HEK293 (cell line): ENCODE measurements at regions not wholly inside any gene's neighbourhood (a gene's known extent, or its start where the extent isn't known, plus 50 kb on each side); places are given as distances from the start of the nearest gene placed in this dataset.

Experiments
- KLF9 ChIP-seq: fragments of 450-650 bp; formaldehyde crosslinking; IDR thresholded peaks from 2 replicates; pipeline ENCODE4 v1.5.1; 2016; ENCODE audit warnings: missing biosample characterization, missing genetic modification characterization, low read depth
- SCRT1 ChIP-seq: fragments of 450-650 bp; formaldehyde crosslinking; IDR thresholded peaks from 2 replicates; pipeline ENCODE4 v1.5.1; 2016; ENCODE audit warnings: missing biosample characterization, missing genetic modification characterization, borderline replicate concordance
- WT1 ChIP-seq: fragments of 450-650 bp; formaldehyde crosslinking; IDR thresholded peaks from 2 replicates; pipeline ENCODE4 v1.5.1; 2016; ENCODE audit warnings: missing biosample characterization, missing genetic modification characterization
- YY1 ChIP-seq: fragments of 450-650 bp; formaldehyde crosslinking; IDR thresholded peaks from 2 replicates; pipeline ENCODE4 v1.5.1; 2018; ENCODE audit warnings: missing biosample characterization, missing genetic modification characterization
- ZFP41 ChIP-seq: fragments of 450-650 bp; formaldehyde crosslinking; IDR thresholded peaks from 2 replicates; pipeline ENCODE4 v1.5.1; 2016; ENCODE audit warnings: missing biosample characterization, missing genetic modification characterization, borderline replicate concordance
- ZNF146 ChIP-seq: fragments of 450-650 bp; formaldehyde crosslinking; IDR thresholded peaks from 2 replicates; pipeline ENCODE4 v1.5.1; 2016; ENCODE audit warnings: missing biosample characterization, missing genetic modification characterization
- ZNF433 ChIP-seq: fragments of 450-650 bp; formaldehyde crosslinking; IDR thresholded peaks from 2 replicates; pipeline ENCODE4 v1.5.1; 2016; ENCODE audit warnings: missing biosample characterization, missing genetic modification characterization, low read depth
- ZNF785 ChIP-seq: fragments of 450-650 bp; formaldehyde crosslinking; IDR thresholded peaks from 2 replicates; pipeline ENCODE4 v1.5.1; 2016; ENCODE audit warnings: missing biosample characterization, missing genetic modification characterization
- TF ChIP-seq, protein P1 (sequence below): fragments of 450-650 bp; formaldehyde crosslinking; IDR thresholded peaks from 2 replicates; pipeline ENCODE4 v1.5.1; 2016; ENCODE audit warnings: missing biosample characterization, missing genetic modification characterization
- TF ChIP-seq, protein P2 (sequence below): fragments of 450-650 bp; formaldehyde crosslinking; IDR thresholded peaks from 2 replicates; pipeline ENCODE4 v1.5.1; 2016; ENCODE audit warnings: missing biosample characterization, missing genetic modification characterization
- TF ChIP-seq, protein P3 (sequence below): fragments of 450-650 bp; formaldehyde crosslinking; IDR thresholded peaks from 2 replicates; pipeline ENCODE4 v1.5.1; 2016; ENCODE audit warnings: missing biosample characterization, missing genetic modification characterization
- TF ChIP-seq, protein P4 (sequence below): fragments of 450-650 bp; formaldehyde crosslinking; IDR thresholded peaks from 2 replicates; pipeline ENCODE4 v1.5.1; 2016; ENCODE audit warnings: missing biosample characterization, missing genetic modification characterization

DNA sequence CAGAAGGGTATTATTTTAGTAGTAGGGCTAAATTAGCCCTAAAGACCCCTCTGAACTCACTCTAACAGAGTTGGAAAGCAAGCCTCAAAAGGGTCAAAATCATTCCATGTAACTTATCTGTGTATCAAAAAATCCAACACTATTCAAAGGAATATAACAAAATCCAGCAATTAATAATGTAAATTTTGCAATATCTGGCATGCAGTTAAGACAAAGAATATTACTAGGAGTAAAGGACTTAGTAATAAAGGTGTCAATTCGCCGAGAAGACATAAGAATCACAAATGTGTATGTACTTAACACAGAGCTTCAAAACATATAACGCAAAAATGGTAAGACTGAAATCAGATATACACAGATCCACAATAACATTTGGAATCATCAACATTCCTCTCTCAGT is 71.2 kb upstream of the PFN2 start:
- TF ChIP-seq SCRT1 (tag by site-specific recombination) (no peak), YY1 (tag by site-specific recombination) (no peak), KLF9 (tag by site-specific recombination) (no peak), ZNF433 (tag by site-specific recombination) (no peak), ZNF146 (tag by site-specific recombination) (no peak), ZNF785 (no peak), ZFP41 (tag by site-specific recombination) (no peak), WT1 (tag by site-specific recombination) (no peak)
- TF ChIP-seq, protein P1, sequence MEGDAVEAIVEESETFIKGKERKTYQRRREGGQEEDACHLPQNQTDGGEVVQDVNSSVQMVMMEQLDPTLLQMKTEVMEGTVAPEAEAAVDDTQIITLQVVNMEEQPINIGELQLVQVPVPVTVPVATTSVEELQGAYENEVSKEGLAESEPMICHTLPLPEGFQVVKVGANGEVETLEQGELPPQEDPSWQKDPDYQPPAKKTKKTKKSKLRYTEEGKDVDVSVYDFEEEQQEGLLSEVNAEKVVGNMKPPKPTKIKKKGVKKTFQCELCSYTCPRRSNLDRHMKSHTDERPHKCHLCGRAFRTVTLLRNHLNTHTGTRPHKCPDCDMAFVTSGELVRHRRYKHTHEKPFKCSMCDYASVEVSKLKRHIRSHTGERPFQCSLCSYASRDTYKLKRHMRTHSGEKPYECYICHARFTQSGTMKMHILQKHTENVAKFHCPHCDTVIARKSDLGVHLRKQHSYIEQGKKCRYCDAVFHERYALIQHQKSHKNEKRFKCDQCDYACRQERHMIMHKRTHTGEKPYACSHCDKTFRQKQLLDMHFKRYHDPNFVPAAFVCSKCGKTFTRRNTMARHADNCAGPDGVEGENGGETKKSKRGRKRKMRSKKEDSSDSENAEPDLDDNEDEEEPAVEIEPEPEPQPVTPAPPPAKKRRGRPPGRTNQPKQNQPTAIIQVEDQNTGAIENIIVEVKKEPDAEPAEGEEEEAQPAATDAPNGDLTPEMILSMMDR (tag by site-specific recombination) = no peak
- TF ChIP-seq, protein P2, sequence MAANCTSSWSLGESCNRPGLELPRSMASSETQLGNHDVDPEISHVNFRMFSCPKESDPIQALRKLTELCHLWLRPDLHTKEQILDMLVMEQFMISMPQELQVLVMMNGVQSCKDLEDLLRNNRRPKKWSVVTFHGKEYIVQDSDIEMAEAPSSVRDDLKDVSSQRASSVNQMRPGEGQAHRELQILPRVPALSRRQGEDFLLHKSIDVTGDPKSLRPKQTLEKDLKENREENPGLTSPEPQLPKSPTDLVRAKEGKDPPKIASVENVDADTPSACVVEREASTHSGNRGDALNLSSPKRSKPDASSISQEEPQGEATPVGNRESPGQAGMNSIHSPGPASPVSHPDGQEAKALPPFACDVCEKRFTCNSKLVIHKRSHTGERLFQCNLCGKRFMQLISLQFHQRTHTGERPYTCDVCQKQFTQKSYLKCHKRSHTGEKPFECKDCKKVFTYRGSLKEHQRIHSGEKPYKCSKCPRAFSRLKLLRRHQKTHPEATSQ (tag by site-specific recombination) = no peak
- TF ChIP-seq, protein P3, sequence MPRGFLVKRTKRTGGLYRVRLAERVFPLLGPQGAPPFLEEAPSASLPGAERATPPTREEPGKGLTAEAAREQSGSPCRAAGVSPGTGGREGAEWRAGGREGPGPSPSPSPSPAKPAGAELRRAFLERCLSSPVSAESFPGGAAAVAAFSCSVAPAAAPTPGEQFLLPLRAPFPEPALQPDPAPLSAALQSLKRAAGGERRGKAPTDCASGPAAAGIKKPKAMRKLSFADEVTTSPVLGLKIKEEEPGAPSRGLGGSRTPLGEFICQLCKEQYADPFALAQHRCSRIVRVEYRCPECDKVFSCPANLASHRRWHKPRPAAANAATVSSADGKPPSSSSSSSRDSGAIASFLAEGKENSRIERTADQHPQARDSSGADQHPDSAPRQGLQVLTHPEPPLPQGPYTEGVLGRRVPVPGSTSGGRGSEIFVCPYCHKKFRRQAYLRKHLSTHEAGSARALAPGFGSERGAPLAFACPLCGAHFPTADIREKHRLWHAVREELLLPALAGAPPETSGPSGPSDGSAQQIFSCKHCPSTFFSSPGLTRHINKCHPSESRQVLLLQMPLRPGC (tag by site-specific recombination) = no peak
- TF ChIP-seq, protein P4, sequence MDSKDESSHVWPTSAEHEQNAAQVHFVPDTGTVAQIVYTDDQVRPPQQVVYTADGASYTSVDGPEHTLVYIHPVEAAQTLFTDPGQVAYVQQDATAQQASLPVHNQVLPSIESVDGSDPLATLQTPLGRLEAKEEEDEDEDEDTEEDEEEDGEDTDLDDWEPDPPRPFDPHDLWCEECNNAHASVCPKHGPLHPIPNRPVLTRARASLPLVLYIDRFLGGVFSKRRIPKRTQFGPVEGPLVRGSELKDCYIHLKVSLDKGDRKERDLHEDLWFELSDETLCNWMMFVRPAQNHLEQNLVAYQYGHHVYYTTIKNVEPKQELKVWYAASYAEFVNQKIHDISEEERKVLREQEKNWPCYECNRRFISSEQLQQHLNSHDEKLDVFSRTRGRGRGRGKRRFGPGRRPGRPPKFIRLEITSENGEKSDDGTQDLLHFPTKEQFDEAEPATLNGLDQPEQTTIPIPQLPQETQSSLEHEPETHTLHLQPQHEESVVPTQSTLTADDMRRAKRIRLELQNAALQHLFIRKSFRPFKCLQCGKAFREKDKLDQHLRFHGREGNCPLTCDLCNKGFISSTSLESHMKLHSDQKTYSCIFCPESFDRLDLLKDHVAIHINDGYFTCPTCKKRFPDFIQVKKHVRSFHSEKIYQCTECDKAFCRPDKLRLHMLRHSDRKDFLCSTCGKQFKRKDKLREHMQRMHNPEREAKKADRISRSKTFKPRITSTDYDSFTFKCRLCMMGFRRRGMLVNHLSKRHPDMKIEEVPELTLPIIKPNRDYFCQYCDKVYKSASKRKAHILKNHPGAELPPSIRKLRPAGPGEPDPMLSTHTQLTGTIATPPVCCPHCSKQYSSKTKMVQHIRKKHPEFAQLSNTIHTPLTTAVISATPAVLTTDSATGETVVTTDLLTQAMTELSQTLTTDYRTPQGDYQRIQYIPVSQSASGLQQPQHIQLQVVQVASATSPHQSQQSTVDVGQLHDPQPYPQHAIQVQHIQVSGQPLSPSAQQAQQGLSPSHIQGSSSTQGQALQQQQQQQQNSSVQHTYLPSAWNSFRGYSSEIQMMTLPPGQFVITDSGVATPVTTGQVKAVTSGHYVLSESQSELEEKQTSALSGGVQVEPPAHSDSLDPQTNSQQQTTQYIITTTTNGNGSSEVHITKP (tag by site-specific recombination) = no peak
